AG09309 (cell line): ENCODE measurements at regions not wholly inside any gene's neighbourhood (a gene's known extent, or its start where the extent isn't known, plus 50 kb on each side); places are given as distances from the start of the nearest gene placed in this dataset.

Source experiments
- DNase-seq: peaks from one replicate; pipeline ENCODE4 v3.0.0-alpha.2; 2010; ENCODE audit warnings: low read depth
- H3K4me3 ChIP-seq: 2 replicates; pipeline ENCODE4 v1.5.1; 2011; ENCODE audit warnings: mild to moderate bottlenecking, low read depth, low read length, moderate library complexity; ENCODE audit not compliant: control insufficient read depth
- TF ChIP-seq, protein P1 (sequence below): IDR thresholded peaks from 2 replicates; pipeline ENCODE4 v1.5.1; 2011; ENCODE audit warnings: mild to moderate bottlenecking, low read depth, low read length, inconsistent platforms; ENCODE audit not compliant: insufficient read depth, control insufficient read depth; ENCODE audit errors: missing control alignments

DNA sequence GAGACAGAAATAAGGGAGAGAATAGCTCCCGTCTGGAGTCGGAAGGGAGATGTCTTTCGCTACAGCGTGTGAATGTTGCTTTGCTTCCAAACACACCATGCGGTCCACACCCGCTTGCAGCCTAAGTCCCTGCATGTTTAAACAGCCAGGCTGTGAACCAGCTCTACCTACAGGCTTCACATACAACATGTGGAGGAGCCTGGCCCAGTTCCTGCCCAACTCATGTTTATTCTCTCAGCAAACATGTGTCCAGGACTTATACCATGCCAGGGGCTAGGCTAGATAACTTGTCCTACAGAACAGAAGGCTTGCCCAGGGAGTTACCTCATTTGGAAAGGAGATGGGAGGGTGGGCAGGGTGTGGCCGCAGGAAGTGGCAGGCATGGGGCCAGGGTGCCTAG, 181.5 kb downstream of the FOXO1 start:
- no peak overlapping the region for H3K4me3 ChIP-seq
- TF ChIP-seq, protein P1, sequence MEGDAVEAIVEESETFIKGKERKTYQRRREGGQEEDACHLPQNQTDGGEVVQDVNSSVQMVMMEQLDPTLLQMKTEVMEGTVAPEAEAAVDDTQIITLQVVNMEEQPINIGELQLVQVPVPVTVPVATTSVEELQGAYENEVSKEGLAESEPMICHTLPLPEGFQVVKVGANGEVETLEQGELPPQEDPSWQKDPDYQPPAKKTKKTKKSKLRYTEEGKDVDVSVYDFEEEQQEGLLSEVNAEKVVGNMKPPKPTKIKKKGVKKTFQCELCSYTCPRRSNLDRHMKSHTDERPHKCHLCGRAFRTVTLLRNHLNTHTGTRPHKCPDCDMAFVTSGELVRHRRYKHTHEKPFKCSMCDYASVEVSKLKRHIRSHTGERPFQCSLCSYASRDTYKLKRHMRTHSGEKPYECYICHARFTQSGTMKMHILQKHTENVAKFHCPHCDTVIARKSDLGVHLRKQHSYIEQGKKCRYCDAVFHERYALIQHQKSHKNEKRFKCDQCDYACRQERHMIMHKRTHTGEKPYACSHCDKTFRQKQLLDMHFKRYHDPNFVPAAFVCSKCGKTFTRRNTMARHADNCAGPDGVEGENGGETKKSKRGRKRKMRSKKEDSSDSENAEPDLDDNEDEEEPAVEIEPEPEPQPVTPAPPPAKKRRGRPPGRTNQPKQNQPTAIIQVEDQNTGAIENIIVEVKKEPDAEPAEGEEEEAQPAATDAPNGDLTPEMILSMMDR = no peak
- DNase-seq = no peak

DNA sequence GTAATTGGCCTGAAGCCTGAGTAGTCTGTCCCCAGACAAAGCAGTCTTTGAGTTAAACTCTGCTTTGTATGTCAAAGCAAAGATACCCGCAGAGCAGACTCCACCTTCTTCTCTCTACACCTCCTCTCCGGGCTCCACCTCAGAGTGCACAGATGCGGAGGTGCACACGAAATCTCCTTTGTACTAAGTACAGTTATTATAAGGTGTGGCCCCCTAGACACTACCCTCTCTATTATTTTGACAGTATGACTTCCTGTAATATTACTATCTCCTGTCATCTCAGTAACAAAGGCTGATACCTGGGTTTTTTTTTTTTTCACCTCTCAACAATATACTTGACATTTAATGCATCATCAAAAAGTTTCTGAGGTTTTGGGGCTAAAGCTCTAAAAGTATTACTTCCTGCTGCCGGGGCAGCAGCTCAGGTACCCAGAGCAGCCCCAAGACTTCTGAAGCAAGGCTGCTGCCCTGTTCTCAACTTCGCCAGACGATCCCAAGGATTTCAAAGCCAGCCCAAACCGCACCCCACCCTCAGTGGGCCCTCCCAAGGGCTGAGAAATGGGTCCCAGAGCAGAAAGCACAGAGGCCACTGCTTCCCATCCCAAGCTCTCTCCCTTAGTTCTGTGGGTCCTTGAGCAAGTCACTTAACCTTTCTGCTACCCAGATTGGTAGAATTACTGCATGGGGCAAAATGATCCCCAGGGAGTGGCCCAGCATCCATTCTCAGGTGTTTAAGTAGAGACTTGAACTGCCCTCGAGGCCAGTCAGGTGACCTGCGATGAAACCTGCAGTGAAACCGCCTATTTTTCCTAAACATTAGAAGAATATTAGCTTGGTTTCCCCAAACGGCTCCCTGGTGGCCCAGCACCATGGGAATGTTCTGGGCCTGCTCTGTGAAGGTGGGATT, 180.6 kb downstream of the FOXO1 start:
- DNase-seq = no peak
- H3K4me3 ChIP-seq = no peak overlapping the region

DNA sequence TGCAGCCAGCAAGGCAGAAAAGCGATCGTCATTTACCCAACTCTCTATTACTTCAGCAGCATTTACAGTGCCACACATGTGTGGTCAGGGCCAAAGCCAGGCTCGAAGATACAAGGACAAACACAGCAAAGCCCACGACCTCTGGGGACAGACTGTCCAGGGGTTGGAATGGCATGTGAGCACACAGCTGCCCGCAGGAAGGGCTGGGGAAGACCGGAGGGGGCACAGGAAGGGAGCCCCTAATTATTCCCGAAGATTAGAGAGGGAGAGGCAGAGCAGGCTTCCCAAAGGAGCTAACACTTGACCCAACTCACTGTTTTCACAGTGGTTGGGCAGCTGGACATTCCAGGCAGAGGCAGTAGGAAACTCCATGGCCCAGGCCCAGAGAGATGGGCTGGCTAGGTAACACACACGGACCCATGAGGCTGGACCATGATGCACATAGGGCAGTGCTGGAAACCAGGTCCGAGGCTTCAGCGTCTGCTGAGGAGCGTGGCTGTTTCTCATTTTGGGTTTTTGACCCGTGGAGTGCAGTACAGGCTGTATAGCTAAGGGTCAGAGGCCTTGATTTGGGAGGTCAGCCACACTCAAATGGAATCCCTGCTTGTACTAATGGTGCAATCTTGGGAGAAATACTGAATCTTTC, 179.8 kb downstream of the FOXO1 start:
- no peak for DNase-seq
- TF ChIP-seq, protein P1 = no peak
- no peak overlapping the region for H3K4me3 ChIP-seq

More for the DNA sequence above, 180.6 kb downstream of the FOXO1 start:
- TF ChIP-seq, protein P1 = no peak

DNA sequence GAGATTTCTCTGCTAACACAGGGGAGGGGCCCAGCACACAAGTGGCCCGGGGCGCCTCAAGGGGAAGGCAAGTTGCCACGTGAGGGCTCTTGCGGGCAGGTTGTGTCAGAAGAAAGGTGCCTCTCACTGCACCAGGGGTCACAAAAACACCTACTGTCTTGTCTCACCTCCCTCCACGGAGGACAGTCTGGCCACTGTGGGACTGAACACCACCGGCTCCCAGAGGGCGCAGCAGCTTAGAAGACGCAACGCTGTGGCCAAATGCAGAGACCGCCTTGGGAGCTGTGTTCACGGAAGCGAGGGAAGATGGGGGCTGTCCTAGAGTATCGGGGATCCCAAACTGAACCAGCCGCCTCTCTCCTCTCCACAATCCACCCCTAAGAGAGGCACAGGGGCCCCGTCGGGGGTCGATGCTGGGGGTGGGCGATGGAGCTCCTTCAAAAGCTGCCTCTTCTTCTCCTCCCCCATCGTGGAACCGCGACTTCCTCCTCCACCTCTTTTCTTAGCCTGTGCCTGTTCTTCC, 177.5 kb downstream of the FOXO1 start:
- no peak for DNase-seq
- H3K4me3 ChIP-seq = no peak overlapping the region
- TF ChIP-seq, protein P1 = no peak

DNA sequence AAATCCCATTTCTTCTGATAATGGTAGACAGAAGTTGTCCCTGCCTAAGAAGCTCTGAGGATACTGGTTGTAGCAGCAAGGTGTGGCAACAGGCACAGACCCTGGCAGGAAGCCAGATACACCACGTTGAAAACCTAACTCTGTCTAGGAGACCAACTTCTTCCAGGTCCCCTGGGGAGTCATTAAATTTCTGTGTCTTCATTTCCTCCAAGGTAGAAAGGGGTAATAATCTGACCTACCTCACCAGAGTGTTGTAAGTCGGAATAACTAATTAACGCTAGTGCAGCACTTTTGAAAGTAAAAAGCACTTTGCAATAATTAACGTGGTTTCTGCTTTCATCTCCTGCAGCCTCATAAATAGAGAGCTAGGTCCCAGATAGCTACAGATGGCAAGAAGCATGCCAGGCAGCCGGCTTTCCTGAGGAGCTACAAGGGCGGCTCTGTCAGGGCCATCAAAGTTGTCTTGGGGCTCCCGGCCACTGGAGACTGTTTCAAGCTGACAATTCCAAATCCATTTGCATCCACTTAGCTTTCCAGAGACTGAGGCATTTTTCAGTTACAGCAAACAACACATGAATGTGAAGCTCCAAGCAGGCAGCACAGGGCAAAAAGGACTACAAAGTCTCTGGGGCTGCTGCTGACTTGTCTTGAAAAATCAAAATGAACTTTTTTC, 176.2 kb downstream of the FOXO1 start:
- no peak overlapping the region for H3K4me3 ChIP-seq
- TF ChIP-seq, protein P1 = no peak
- no peak for DNase-seq

DNA sequence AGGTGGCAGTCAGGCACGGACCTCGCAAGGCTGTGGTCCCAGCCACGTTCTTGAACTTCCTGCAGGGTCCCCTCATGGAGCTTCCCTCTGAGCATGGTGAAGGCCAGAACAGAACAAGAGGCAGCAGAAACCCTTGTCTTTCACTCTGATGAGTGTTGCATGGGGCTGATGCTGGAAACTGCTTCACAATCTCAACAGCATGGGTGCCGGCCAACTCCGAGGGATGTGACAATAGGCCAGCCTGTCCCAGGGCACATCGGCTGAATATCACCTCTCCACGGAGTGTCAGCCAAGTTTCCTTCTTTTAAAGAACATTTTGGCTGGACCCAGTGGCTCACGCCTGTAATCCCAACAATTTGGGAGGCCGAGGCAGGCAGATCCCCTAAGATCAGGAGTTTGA, 173.9 kb downstream of the FOXO1 start:
- no peak overlapping the region for H3K4me3 ChIP-seq
- TF ChIP-seq, protein P1 = no peak
- no peak for DNase-seq
